HG03571 (cell line): ENCODE measurements at regions not wholly inside any gene's neighbourhood (a gene's known extent, or its start where the extent isn't known, plus 50 kb on each side); places are given as distances from the start of the nearest gene placed in this dataset.
"Not testable (repeated sequence)": the region's sequence is repeated elsewhere in the genome, so short reads cannot be mapped to it uniquely, and the experiment has no call there.

Experiments used
- ATAC-seq: cut with Tn5 transposase; IDR thresholded peaks from one replicate; pipeline ENCODE4 v1.9.1; 2021; ENCODE audit not compliant: unreplicated experiment

GRCh38 chr1:240722788-240723187 lies 110.8 kb upstream of the GREM2 start:
- no peak for ATAC-seq

- no peak for ATAC-seq
These were observed 109.0 kb upstream of the GREM2 start for GRCh38 chr1:240720976-240721375.

GRCh38 chr1:240719953-240720700 lies 108.2 kb upstream of the GREM2 start:
- ATAC-seq = no peak

GRCh38 chr1:240716538-240716937 lies 104.6 kb upstream of the GREM2 start:
- not testable (repeated sequence) for ATAC-seq

- ATAC-seq = no peak
These were observed 102.8 kb upstream of the GREM2 start for GRCh38 chr1:240714568-240715292.

- ATAC-seq = no peak
These were observed 100.2 kb upstream of the GREM2 start for GRCh38 chr1:240712014-240712731.

GRCh38 chr1:240711020-240711419 lies 99.1 kb upstream of the GREM2 start:
- ATAC-seq = no peak

- no peak for ATAC-seq
These were observed 97.7 kb upstream of the GREM2 start for GRCh38 chr1:240709676-240710075.

- no peak for ATAC-seq
These were observed 94.4 kb upstream of the GREM2 start for GRCh38 chr1:240706150-240706935.

- no peak for ATAC-seq
These were observed 93.6 kb upstream of the GREM2 start for GRCh38 chr1:240705579-240705978.

GRCh38 chr1:240701412-240701811 lies 89.5 kb upstream of the GREM2 start:
- ATAC-seq = no peak

- no peak for ATAC-seq
These were observed 83.5 kb upstream of the GREM2 start for GRCh38 chr1:240695416-240695815.

GRCh38 chr1:240693844-240694243 lies 81.9 kb upstream of the GREM2 start:
- ATAC-seq = no peak

GRCh38 chr1:240693036-240693435 lies 81.1 kb upstream of the GREM2 start:
- ATAC-seq = no peak

- no peak for ATAC-seq
These were observed 80.2 kb upstream of the GREM2 start for GRCh38 chr1:240691909-240692705.

GRCh38 chr1:240691501-240691900 lies 79.5 kb upstream of the GREM2 start:
- no peak for ATAC-seq

GRCh38 chr1:240687820-240688219 lies 75.9 kb upstream of the GREM2 start:
- ATAC-seq = peak; percentile 90

GRCh38 chr1:240683576-240683975 lies 71.6 kb upstream of the GREM2 start:
- ATAC-seq = no peak

GRCh38 chr1:240682859-240683242 lies 70.9 kb upstream of the GREM2 start:
- ATAC-seq = no peak

GRCh38 chr1:240682166-240682858 lies 70.4 kb upstream of the GREM2 start:
- no peak for ATAC-seq
